ENCODE measurements at regions not wholly inside any gene's neighbourhood (a gene's known extent, or its start where the extent isn't known, plus 50 kb on each side); places are given as distances from the start of the nearest gene placed in this dataset.
"Not testable (repeated sequence)": the region's sequence is repeated elsewhere in the genome, so short reads cannot be mapped to it uniquely, and the experiment has no call there.

GRCh38 chr5:17034992-17035391 is 98.9 kb upstream of the MYO10 start:
- not testable (repeated sequence) for DNase-seq (ENCODE audit: low read depth, low spot score)

DNA sequence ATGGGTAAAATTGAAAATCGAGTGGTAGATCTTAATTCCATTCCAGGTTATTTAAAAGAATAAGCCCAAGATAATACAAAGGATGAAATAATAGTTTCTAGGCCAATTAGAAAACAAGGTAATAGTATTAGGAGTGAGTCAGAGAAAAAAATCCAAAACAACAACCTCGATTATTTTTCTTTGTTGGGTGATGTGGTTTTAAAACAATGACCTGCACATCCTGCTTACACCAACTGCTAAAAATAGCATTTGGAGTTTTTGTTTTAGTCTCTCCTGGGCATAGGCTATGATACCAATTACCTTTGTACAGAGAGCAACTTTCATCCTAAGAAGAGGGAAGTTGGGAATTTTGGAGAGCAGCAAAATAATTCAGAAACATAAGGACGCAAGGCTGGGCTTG is 101.7 kb upstream of the MYO10 start:
- peak; percentile 40 for DNase-seq (ENCODE audit: low read depth, low spot score)

DNA sequence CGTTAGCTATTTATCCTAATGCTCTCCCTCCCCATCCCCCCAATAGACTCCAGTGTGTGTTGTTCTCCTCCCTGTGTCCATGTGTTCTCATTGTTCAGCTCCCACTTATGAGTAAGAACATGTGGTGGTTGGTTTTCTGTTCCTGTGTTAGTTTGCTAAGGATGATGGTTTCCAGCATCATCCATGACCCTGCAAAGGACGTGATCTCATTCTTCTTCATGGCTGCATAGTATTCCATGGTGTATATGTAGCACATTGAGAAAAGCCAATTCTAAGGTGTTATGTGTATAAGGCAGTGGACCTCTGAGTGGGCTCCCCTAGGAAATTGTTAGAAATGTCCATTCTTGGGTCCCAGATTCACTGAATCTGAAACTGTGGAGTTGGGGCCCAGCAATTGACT is 103.1 kb upstream of the MYO10 start:
- no peak for DNase-seq (ENCODE audit: low read depth, low spot score)

- no peak for DNase-seq (ENCODE audit: low read depth, low spot score)
Observed at GRCh38 chr5:17042041-17042440, 106.0 kb upstream of the MYO10 start.

DNA sequence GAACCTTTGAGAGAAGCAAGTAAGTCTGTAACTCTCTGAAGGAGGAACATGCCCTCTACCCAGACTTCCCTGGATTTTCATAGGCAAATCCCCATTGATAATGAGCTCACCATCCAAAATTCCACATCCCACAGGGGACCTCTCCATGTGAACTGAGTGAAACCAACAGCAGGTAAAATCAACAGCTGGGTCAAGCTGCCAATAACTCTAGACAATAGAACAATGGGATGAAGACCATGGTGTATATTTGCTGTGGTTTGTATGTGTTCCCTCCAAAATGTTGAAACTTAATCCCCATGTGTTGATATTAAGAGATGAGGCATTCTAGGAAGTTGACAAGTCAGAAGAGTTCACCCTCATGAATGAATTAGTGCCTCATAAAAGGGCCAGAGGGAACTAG is 110.2 kb upstream of the MYO10 start:
- no peak for DNase-seq (ENCODE audit: low read depth, low spot score)

DNA sequence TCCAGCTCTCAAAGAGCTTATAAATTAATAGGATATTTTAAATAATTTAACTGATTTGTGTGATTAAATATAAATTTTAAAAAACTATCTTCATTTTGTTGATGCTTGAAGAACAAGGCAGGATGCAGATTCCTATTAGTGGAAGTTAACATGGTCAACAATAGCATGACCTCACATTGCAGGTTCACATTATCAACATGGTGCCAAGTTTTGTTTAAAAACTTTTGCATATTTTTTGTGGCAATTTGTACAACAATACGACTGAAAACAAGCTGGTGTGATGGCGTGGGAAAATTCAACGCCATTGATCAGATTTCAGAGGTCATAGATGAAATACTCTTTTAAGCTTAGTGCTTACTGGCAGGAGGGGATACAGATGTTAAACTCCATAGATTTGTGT is 114.1 kb upstream of the MYO10 start:
- no peak for DNase-seq (ENCODE audit: low read depth, low spot score)

GRCh38 chr5:17054911-17055310 is 118.8 kb upstream of the MYO10 start:
- DNase-seq (ENCODE audit: low read depth, low spot score), result no peak

GRCh38 chr5:17056141-17056631 is 120.1 kb upstream of the MYO10 start:
- DNase-seq (ENCODE audit: low read depth, low spot score), result peak; percentile 60

DNA sequence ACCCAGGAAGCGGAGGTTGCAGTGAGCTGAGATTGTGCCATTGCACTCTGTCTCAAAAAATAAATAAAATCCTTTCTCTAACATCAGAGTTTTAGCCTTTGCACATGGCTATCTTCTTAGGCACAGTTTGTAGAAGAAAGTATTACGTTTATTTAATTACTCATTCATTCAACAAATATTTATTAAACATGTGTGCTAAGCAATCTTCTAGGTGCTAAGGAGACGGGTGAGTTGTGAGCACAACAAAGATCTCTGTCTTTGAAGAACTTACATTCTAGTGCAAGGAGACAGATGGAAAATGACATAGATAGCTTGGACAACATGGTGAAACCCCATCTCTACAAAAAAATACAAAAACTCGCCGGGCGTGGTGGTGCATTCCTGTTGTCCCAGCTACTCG is 122.3 kb upstream of the MYO10 start:
- no peak for DNase-seq (ENCODE audit: low read depth, low spot score)

GRCh38 chr5:17061973-17062470 is 125.9 kb upstream of the MYO10 start:
- DNase-seq (ENCODE audit: low read depth, low spot score), result no peak

GRCh38 chr5:17062741-17063140 is 126.7 kb upstream of the MYO10 start:
- not testable (repeated sequence) for DNase-seq (ENCODE audit: low read depth, low spot score)

GRCh38 chr5:17064241-17064640 is 128.2 kb upstream of the MYO10 start:
- DNase-seq (ENCODE audit: low read depth, low spot score), result peak; percentile 15

DNA sequence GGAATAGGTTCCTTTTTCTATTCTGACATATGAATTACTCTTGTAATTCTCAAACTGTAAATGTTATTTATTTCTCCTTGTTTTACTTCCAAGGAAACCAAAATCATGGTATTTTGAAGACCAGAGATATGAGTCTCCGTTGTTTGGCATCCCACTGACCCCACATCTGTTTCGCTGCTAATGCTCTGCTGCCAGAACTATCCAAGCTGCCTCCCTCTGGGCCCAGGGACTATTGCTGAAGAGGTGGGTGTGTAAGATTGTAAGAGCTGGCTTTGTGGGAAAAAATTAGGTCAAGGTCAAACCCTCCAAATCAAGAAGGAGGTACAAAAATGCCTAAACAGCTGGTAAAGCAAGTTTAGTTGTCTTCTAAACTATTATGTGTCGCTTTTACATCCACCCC is 129.4 kb upstream of the MYO10 start:
- DNase-seq (ENCODE audit: low read depth, low spot score), result no peak

DNA sequence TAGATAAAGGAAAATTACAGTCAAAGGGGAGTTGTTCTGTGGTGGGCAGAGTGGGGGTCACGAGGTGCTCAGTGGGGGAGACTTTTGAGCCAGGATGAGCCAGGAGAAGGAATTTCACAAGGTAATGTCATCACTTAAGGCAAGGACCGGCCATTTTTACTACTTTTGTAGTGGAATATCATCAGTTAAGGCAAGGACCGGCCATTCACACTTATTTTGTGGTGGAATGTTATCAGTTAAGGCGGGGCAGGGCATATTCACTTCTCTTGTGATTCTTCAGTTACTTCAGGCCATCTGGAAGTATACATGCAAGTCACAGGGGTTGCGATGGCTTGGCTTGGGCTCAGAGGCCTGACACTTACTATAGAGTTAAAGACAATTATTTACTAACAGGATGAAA is 129.9 kb upstream of the MYO10 start:
- DNase-seq (ENCODE audit: low read depth, low spot score), result not testable (repeated sequence)

DNA sequence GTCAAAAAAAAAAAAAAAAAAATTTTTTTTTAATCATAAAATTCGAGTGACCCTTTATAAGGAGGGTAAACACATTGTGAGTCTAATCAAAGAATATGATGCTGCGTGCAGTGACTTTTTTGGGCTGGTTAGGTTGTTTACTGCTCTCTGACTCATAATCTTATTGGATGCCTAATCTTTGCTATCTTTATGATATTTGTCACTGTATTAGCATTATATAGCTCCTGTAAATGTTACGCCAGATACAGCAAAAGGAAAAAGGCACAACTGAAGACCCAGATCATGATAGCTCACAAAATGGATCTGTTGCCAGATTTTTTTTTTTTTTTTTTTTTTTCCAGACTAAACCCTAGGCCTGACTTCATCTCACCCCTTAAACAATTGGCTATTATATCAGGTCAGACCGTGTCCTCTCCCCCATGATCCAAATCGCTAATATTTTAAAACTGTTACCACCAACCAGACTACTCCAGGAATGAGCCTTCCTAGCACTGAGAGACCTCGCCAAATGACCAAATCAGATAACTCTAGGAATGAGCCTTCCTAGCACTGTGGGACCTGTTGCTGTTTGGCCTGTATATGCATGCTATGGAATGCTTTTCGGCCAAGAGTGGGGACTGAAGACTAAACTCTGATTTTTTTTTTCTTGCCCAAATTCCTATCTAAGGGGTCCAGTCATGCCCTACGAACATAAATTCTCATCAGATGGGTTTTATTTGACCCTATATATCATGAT is 131.7 kb upstream of the MYO10 start:
- DNase-seq (ENCODE audit: low read depth, low spot score), result no peak

GRCh38 chr5:17069995-17070511 is 134.0 kb upstream of the MYO10 start:
- no peak for DNase-seq (ENCODE audit: low read depth, low spot score)

DNA sequence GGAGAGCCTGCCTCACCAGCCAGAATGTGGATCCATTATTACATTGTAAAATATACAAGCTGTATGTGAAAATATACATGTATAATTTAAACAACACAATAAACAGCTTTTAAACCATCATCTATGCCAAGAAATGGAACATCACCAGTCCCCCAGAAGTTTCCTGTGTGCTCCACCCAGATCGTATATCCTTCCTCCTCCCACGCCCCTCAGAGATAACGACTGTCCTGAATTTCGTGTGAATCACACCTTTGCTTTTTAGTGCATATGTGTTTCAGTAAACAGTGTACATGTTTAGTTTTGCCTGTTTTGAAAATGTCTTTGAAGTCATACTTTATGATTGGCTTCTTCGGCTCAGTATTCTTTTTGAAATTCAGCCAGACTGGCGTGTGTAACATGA is 134.6 kb upstream of the MYO10 start:
- no peak for DNase-seq (ENCODE audit: low read depth, low spot score)

- DNase-seq (ENCODE audit: low read depth, low spot score), result no peak
Observed at GRCh38 chr5:17075236-17075635, 139.1 kb upstream of the MYO10 start.

DNA sequence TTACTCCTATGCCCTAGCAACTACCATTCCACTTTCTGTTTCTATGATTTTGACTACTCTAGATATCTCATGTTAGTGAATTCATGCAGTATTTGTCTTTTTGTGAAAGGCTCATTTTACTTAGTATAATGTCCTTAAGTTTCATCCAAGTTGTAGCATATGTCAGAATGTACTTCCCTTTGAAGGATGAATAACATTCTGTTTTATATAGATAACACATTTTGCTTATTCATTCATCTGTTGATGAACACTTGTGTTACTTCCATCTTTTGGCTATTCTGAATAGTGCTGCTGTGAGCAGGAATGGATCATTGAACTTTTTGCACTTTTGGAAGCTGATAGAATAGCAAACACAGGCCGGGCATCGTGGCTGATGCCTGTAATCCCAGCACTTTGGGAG is 140.2 kb upstream of the MYO10 start:
- DNase-seq (ENCODE audit: low read depth, low spot score), result no peak

- no peak for DNase-seq (ENCODE audit: low read depth, low spot score)
Observed at GRCh38 chr5:17077440-17078233, 139.8 kb upstream of the BASP1 start.

- no peak for DNase-seq (ENCODE audit: low read depth, low spot score)
Observed at GRCh38 chr5:17079562-17079961, 137.9 kb upstream of the BASP1 start.

DNA sequence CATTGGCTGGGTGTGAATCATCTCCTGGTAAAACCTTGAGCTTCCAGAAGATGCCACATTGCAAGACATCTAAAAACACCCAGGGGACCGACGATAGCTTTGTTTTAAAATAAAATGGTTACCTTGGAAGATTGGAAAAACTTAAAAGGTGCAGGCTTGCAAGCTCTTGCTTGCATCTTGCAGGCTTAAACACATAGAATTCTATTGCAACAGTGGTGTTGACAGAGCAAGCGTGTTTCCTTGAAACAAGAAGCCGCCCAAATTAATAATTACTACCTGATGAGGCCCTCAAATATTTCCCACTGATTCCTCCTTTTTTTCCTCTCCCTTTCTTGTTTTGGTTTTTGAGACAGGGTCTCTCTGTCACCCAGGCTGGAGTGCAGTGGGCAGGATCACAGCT is 137.1 kb upstream of the BASP1 start:
- no peak for DNase-seq (ENCODE audit: low read depth, low spot score)

- no peak for DNase-seq (ENCODE audit: low read depth, low spot score)
Observed at GRCh38 chr5:17081142-17081541, 136.3 kb upstream of the BASP1 start.
